ENCODE measurements at regions not wholly inside any gene's neighbourhood (a gene's known extent, or its start where the extent isn't known, plus 50 kb on each side); places are given as distances from the start of the nearest gene placed in this dataset.

- Histone ChIP-seq H3K4me1 (ENCODE audit: control insufficient read depth, extremely low read depth, insufficient read depth, low read length) (no peaks in the 10 kb centered on the region), H3K79me2 (ENCODE audit: control insufficient read depth, insufficient read depth, low read length) (no peaks in the 10 kb centered on the region), H3K36me3 (ENCODE audit: control insufficient read depth in 2 of 2, extremely low read depth in 1 of 2, insufficient read depth in 2 of 2, low read length in 2 of 2) (no peaks in the 10 kb centered on the region), H3K4me3 (ENCODE audit: control insufficient read depth in 2 of 3, extremely low read depth in 1 of 3, insufficient read depth in 2 of 3, low read depth in 1 of 3, low read length in 3 of 3) (no peak overlapping the region), H3K9me1 (ENCODE audit: control insufficient read depth, extremely low read depth, insufficient read depth, low read length) (no peaks in the 10 kb centered on the region), H3K9me3 (ENCODE audit: control insufficient read depth, low read depth, low read length) (no peaks in the 10 kb centered on the region), H3K27ac (ENCODE audit: control insufficient read depth, insufficient read depth, low read length) (no peak overlapping the region), H3K27me3 (ENCODE audit: control insufficient read depth, extremely low read depth, insufficient read depth, low read length) (no peaks in the 10 kb centered on the region), H3K4me2 (ENCODE audit: control insufficient read depth, extremely low read depth, insufficient read depth, low read depth, low read length) (no peak overlapping the region), H3K9ac (ENCODE audit: control insufficient read depth, extremely low read depth, insufficient read depth, low read length) (no peak overlapping the region), H2AFZ (ENCODE audit: control insufficient read depth, low read length) (no peak overlapping the region), H4K20me1 (ENCODE audit: control insufficient read depth, extremely low read depth, insufficient read depth, low read length) (no peaks in the 10 kb centered on the region)
- no peak for DNase-seq (ENCODE audit: low read depth, low spot score)
- FAIRE-seq, result no peak
- no peak for TF ChIP-seq EZH2 (IDR thresholded peaks at IDR 0.05; ENCODE audit: low read length)
- TF ChIP-seq CTCF (optimal IDR thresholded peaks at IDR 0.05 in 1 of 3, IDR thresholded peaks at IDR 0.05 in 1 of 3, conservative IDR thresholded peaks at IDR 0.05 in 1 of 3; ENCODE audit: extremely low read depth in 1 of 3, insufficient read depth in 2 of 3, low read length in 3 of 3), result no peak
- dilution Hi-C loops (cut with MboI; ENCODE audit: extremely low pct_ligation_motif_present, low sequenced_read_pairs), result no loop called here
Observed at GRCh38 chr5:105554568-105555169, 1992.1 kb upstream of the NUDT12 start.

DNA sequence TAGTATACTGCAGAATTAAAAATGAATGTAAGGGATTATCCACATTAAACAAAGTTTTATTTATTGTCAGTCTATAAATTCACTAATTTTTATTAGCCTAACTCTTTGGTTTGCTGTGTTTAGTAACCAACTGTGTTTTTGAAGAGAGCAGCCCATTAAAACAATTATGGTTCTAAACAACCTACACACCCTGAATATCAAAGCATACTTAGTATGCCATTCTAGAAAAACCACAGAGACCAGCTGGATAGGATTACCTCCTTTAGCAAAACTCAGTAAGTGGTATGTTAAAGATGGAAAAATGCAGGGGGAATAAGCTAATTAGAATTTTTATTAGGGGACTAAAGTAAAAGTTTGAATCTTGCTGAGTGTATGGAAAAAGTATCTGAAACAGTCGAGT, 1981.7 kb upstream of the NUDT12 start:
- Histone ChIP-seq H2AFZ (ENCODE audit: control insufficient read depth, low read length) (no peak overlapping the region), H3K9me3 (ENCODE audit: control insufficient read depth, low read depth, low read length) (peaks cover 2% of the 10 kb centered on the region), H3K4me2 (ENCODE audit: control insufficient read depth, extremely low read depth, insufficient read depth, low read depth, low read length) (no peak overlapping the region), H4K20me1 (ENCODE audit: control insufficient read depth, extremely low read depth, insufficient read depth, low read length) (no peaks in the 10 kb centered on the region), H3K9ac (ENCODE audit: control insufficient read depth, extremely low read depth, insufficient read depth, low read length) (no peak overlapping the region), H3K36me3 (ENCODE audit: control insufficient read depth in 2 of 2, extremely low read depth in 1 of 2, insufficient read depth in 2 of 2, low read length in 2 of 2) (no peaks in the 10 kb centered on the region), H3K27ac (ENCODE audit: control insufficient read depth, insufficient read depth, low read length) (no peak overlapping the region), H3K4me1 (ENCODE audit: control insufficient read depth, extremely low read depth, insufficient read depth, low read length) (no peaks in the 10 kb centered on the region), H3K79me2 (ENCODE audit: control insufficient read depth, insufficient read depth, low read length) (no peaks in the 10 kb centered on the region), H3K4me3 (ENCODE audit: control insufficient read depth in 2 of 3, extremely low read depth in 1 of 3, insufficient read depth in 2 of 3, low read depth in 1 of 3, low read length in 3 of 3) (no peak overlapping the region), H3K27me3 (ENCODE audit: control insufficient read depth, extremely low read depth, insufficient read depth, low read length) (no peaks in the 10 kb centered on the region), H3K9me1 (ENCODE audit: control insufficient read depth, extremely low read depth, insufficient read depth, low read length) (no peaks in the 10 kb centered on the region)
- no peak for DNase-seq (ENCODE audit: low read depth, low spot score)
- dilution Hi-C loops (cut with MboI; ENCODE audit: extremely low pct_ligation_motif_present, low sequenced_read_pairs), result no loop called here
- no peak for TF ChIP-seq CTCF (optimal IDR thresholded peaks at IDR 0.05 in 1 of 3, IDR thresholded peaks at IDR 0.05 in 1 of 3, conservative IDR thresholded peaks at IDR 0.05 in 1 of 3; ENCODE audit: extremely low read depth in 1 of 3, insufficient read depth in 2 of 3, low read length in 3 of 3)
- TF ChIP-seq EZH2 (IDR thresholded peaks at IDR 0.05; ENCODE audit: low read length), result no peak
- FAIRE-seq, result no peak
